GM10266 (cell line): ENCODE measurements at regions not wholly inside any gene's neighbourhood (a gene's known extent, or its start where the extent isn't known, plus 50 kb on each side); places are given as distances from the start of the nearest gene placed in this dataset.

Experiments used
- DNase-seq: peaks from one replicate; pipeline ENCODE4 v3.0.0; 2012; ENCODE audit errors: extremely low spot score
- CTCF ChIP-seq: IDR thresholded peaks from 2 replicates; pipeline ENCODE4 v1.5.1; 2012; ENCODE audit warnings: mild to moderate bottlenecking, low read depth; ENCODE audit not compliant: control insufficient read depth, insufficient read depth; ENCODE audit errors: missing control alignments

DNA sequence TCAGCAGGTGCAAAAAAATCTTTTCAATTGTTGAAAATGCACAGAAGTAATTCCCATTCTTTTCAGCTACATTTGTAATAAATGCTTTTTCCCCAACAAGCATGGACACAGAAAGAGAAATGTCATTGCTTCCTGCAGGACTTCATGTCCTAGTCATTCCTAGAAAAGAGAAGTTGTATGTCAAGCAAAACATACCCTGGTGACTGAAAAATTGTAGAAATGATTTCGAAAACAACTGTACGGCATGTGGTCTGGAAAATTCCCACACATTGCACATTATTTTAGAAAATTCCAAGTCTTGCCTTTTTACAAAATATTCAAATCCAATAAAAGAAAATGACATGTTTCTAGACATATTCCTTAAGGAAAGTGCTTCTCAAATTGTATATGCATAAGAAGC lies 50.4 kb upstream of the ALCAM start:
- TF ChIP-seq CTCF, result no peak
- DNase-seq, result no peak
